Endometrium (tissue), 2 donors: ENCODE measurements at regions not wholly inside any gene's neighbourhood (a gene's known extent, or its start where the extent isn't known, plus 50 kb on each side); places are given as distances from the start of the nearest gene placed in this dataset.

Source experiments
- FAIRE-seq: peaks from 2 replicates; lab custom pipeline; 2012; peaks lifted over from hg19 to GRCh38; lab: Jason Lieb, UNC
- donor health status: control.
- donor health status: control.

GRCh38 chr2:192265751-192266150 lies 71.0 kb upstream of the TMEFF2 start:
- no peak for FAIRE-seq

GRCh38 chr2:192254444-192254843 lies 59.7 kb upstream of the TMEFF2 start:
- FAIRE-seq = no peak

- no peak for FAIRE-seq
These were observed 59.0 kb upstream of the TMEFF2 start for GRCh38 chr2:192253692-192254091.

- FAIRE-seq = no peak
These were observed 56.2 kb upstream of the TMEFF2 start for GRCh38 chr2:192250961-192251360.

- FAIRE-seq = no peak
These were observed 52.7 kb upstream of the TMEFF2 start for GRCh38 chr2:192247456-192247855.

- no peak for FAIRE-seq
These were observed 51.6 kb upstream of the TMEFF2 start for GRCh38 chr2:192246297-192246696.

GRCh38 chr2:192245329-192245728 lies 50.6 kb upstream of the TMEFF2 start:
- no peak for FAIRE-seq
